Astrocyte (in vitro differentiated cells and primary cell): ENCODE measurements at regions not wholly inside any gene's neighbourhood (a gene's known extent, or its start where the extent isn't known, plus 50 kb on each side); places are given as distances from the start of the nearest gene placed in this dataset.

ENCODE experiments used
- CTCF ChIP-seq: IDR thresholded peaks from 2 replicates; pipeline ENCODE4 v1.5.1; 2011; ENCODE audit warnings: low read depth, mild to moderate bottlenecking, inconsistent platforms, low read length, moderate library complexity; ENCODE audit not compliant: insufficient read depth
- EZH2 ChIP-seq: IDR thresholded peaks from 2 replicates; pipeline ENCODE4 v1.6.1; 2012; ENCODE audit warnings: mild to moderate bottlenecking, low read length, inconsistent platforms; ENCODE audit not compliant: insufficient read depth

GRCh38 chr14:41397926-41398325, 208.8 kb upstream of the LRFN5 start:
- TF ChIP-seq CTCF (no peak), EZH2 (no peak)
